A549 (cell line): ENCODE measurements at regions not wholly inside any gene's neighbourhood (a gene's known extent, or its start where the extent isn't known, plus 50 kb on each side); places are given as distances from the start of the nearest gene placed in this dataset.

ENCODE experiments used
- CTCF ChIP-seq: fragments of >200 bp; sonication (Bioruptor Twin); formaldehyde crosslinking; IDR thresholded peaks from 3 replicates; pipeline ENCODE4 v1.5.1; 2016
- E2F6 ChIP-seq: IDR thresholded peaks from 2 replicates; pipeline ENCODE4 v1.6.1; 2012; ENCODE audit warnings: low read depth, borderline replicate concordance
- ESRRA ChIP-seq: fragments of 150-350 bp; IDR thresholded peaks from 2 replicates; pipeline ENCODE4 v1.6.1; 2014; ENCODE audit warnings: mild to moderate bottlenecking, low read length, borderline replicate concordance
- KDM1A ChIP-seq: fragments of 200-600 bp; sonication (generic); IDR thresholded peaks from 2 replicates; pipeline ENCODE4 v1.6.1; 2016; ENCODE audit warnings: low read depth, mild to moderate bottlenecking
- RCOR1 ChIP-seq: fragments of 150-350 bp; IDR thresholded peaks from 2 replicates; pipeline ENCODE4 v1.6.1; 2014; ENCODE audit warnings: antibody characterized with exemption, low read length, low read depth
- REST ChIP-seq: fragments of 200-600 bp; sonication (generic); IDR thresholded peaks from 2 replicates; pipeline ENCODE4 v1.6.1; 2016; ENCODE audit warnings: antibody characterized with exemption, mild to moderate bottlenecking, moderate library complexity

DNA sequence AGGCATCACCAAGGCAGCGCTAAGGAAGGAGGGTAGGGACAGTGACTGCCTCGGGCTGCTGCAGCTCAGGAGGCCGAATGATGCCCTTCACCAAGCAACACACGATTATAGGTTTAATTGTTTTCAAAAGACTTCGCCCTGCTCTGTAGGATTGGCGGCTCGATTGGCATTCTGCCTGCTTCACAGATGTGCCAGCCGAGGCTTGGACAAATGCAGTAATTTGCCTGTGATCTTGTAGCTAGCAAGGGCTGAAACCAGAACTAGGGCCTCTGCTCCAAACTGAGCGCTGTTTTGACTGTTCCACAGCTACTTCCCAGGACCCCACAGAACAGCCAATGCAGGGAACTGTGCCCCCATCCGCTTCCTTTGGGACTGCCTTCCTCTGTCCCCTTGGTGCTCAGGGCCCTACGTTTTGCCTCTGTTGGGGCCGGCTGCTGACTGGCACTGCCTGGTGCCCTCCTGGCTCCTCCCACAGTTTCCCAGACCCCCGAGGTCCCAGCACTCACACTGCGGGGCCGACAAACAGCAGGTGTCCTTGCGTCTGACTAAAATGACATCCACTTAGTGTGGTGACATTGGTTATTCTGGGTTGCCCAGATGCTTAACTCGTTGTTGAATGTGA, 62.6 kb upstream of the EN2 start:
- TF ChIP-seq CTCF (no peak), E2F6 (no peak), ESRRA (no peak), REST (no peak), RCOR1 (no peak), KDM1A (no peak)
